ENCODE measurements at regions not wholly inside any gene's neighbourhood (a gene's known extent, or its start where the extent isn't known, plus 50 kb on each side); places are given as distances from the start of the nearest gene placed in this dataset.

DNA sequence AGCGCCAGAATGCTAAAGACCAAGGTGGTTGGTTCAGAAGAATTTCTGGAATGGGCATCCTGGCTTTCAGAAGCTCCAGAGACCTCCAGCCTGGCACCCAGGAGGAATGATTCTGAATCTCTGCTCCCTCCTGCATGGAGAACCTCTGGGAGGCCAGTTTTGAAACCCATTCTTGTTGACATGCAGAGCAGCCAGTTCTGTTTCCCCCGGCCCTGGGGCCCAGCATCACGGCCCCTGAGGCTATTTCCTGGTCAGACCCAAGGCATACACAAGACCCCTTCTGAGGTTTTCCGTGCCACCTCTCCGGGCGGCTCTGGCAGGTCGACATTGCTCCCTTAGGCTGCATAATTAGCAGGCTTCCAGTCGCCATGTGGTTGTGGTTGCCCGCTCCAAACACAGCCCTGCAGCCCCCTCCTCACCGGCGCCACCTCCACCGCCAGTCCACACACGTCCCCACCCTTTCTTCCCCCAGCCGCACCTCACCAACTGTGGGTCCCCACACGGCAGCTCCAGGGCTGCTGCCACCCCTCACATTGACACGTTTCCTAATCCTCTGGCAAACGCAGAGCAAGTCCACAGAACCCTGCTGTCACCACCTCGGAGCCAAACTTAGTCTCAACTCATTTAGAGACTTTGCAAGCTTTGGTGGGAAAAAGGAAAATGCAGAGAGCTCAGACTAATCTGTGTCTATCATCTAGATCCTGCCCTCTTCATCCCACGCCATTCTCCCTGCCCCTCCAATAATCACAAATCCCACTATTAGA, 367.1 kb downstream of the SOX9 start:
- Histone ChIP-seq H3K36me3 (no peaks in the 10 kb centered on the region), H3K4me3 (no peak overlapping the region), H3K4me1 (no peaks in the 10 kb centered on the region), H3K27ac (no peak overlapping the region), H3K9me3 (peaks cover 0 to 11% (median 6%) of the 10 kb centered on the region in 3 donors), H3K27me3 (peaks cover 0 to 22% of the 10 kb centered on the region in 2 donors)
- peak in 1 of 2 donors; percentile 12 for DNase-seq
- TF ChIP-seq, protein P1, sequence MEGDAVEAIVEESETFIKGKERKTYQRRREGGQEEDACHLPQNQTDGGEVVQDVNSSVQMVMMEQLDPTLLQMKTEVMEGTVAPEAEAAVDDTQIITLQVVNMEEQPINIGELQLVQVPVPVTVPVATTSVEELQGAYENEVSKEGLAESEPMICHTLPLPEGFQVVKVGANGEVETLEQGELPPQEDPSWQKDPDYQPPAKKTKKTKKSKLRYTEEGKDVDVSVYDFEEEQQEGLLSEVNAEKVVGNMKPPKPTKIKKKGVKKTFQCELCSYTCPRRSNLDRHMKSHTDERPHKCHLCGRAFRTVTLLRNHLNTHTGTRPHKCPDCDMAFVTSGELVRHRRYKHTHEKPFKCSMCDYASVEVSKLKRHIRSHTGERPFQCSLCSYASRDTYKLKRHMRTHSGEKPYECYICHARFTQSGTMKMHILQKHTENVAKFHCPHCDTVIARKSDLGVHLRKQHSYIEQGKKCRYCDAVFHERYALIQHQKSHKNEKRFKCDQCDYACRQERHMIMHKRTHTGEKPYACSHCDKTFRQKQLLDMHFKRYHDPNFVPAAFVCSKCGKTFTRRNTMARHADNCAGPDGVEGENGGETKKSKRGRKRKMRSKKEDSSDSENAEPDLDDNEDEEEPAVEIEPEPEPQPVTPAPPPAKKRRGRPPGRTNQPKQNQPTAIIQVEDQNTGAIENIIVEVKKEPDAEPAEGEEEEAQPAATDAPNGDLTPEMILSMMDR (IDR thresholded peaks at IDR 0.05), result no peak
- intact Hi-C loops (cut with DNase I; ENCODE audit: low total_unique reads), result no loop called here

DNA sequence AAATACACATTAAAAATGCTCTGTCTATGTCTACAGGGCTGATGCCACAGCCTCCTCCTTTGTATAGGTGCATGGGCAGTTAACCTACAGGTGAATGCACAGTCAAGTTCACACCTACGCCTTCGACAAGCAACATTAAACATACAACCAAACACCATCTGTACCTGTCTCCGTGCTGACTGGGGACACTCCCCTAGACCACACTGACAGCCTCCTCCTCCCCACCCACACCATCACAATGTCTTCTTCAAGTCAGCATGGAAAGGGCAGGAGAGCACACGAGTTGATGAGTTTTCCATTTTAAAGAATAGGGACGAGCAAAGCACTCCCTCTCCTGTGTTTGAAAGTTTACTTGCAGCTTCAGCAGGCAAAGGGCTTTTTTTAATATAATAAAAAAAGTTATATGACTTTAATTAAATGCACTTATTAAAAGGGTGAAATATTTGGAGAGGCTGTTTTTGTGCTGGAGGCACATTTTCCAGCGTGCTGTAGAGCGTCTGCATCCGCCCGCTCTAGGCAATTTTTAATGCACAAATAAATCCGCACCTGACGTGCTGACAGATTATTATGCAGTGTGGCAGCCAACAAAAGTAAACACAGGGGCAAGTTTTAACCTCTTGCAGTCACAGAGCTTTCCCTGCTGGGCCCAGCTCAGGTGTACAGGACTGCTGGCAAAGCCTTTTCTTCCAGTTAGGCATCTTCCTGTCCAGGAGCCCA, 367.9 kb downstream of the SOX9 start:
- no peak overlapping the region for H3K27ac ChIP-seq
- H3K9me3 ChIP-seq, result peaks cover 0 to 11% (median 6%) of the 10 kb centered on the region in 3 donors
- intact Hi-C loops (cut with DNase I; ENCODE audit: low total_unique reads), result no loop called here
- H3K27me3 ChIP-seq, result peaks cover 0 to 20% of the 10 kb centered on the region in 2 donors
- TF ChIP-seq, protein P1 (IDR thresholded peaks at IDR 0.05), result no peak
- H3K4me1 ChIP-seq, result no peaks in the 10 kb centered on the region
- no peaks in the 10 kb centered on the region for H3K36me3 ChIP-seq
- H3K4me3 ChIP-seq, result no peak overlapping the region
- DNase-seq, result peak in 1 of 2 donors; percentile 12

DNA sequence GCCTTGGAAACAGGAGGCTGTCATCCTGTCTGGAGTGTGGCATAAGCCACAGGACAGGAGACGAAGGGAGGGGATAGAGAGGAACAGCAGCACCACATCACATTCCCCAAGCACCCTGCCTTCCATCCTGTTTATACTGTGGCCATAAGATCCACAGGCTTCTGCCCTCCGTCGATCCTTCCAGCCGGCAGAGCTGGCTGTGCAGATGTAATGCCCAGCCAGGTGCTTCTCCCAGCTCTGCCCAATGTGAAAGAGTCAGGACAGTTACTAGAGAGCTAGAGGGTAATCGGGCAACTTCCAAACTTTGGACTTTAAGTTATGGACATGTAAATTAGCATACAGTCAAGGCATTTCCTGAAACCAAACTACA, 368.4 kb downstream of the SOX9 start:
- Histone ChIP-seq H3K27me3 (peaks cover 0 to 20% of the 10 kb centered on the region in 2 donors), H3K4me1 (no peaks in the 10 kb centered on the region), H3K4me3 (no peak overlapping the region), H3K36me3 (no peaks in the 10 kb centered on the region), H3K9me3 (peaks cover 0 to 11% (median 6%) of the 10 kb centered on the region in 3 donors), H3K27ac (no peak overlapping the region)
- TF ChIP-seq, protein P1 (IDR thresholded peaks at IDR 0.05), result no peak
- intact Hi-C loops (cut with DNase I; ENCODE audit: low total_unique reads), result no loop called here
- no peak for DNase-seq

DNA sequence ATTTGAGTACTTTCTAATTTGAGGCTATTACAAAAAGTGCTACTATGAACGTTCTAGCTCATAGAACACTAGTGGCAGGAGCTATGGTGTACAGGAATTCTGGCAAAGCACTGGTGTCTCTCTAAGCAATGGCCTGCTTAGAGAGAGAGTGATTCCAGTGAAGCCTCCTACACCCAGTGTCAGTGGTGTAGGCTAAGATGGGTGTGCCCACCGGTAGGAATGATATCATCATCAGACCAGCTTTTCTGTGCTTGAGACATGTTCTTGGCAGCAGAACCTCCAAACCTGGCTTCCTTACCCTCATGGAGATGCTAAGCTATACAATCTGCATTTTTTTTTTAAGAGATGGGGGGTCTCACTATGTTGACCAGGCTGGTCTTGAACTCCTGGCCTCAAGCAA, 370.3 kb downstream of the SOX9 start:
- Histone ChIP-seq H3K9me3 (peaks cover 0 to 11% (median 6%) of the 10 kb centered on the region in 3 donors), H3K27ac (no peak overlapping the region), H3K4me3 (no peak overlapping the region), H3K27me3 (peaks cover 0 to 15% of the 10 kb centered on the region in 2 donors), H3K4me1 (no peaks in the 10 kb centered on the region), H3K36me3 (no peaks in the 10 kb centered on the region)
- no peak for DNase-seq
- TF ChIP-seq, protein P1 (IDR thresholded peaks at IDR 0.05), result no peak
- intact Hi-C loops (cut with DNase I; ENCODE audit: low total_unique reads), result no loop called here

DNA sequence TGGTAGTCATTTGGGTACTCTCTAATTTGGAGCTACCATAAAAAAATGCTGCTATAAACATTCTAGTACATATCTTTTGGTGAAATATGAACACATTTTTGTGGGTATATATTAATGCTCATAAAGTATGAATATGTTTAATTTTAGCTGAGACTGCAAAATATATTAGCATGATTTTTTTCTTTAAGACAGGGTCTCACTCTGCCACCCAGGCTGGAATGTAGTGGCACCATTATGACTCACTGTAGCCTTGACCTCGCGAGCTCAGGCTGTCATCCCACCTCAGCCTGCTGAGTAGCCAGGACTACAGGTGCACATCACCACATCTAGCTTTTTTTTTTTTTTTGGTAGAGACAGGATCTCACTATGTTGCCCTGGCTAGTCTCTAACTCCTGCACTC, 371.7 kb downstream of the SOX9 start:
- H3K4me1 ChIP-seq, result no peaks in the 10 kb centered on the region
- H3K27me3 ChIP-seq, result peaks cover 0 to 5% of the 10 kb centered on the region in 2 donors
- H3K27ac ChIP-seq, result no peak overlapping the region
- H3K9me3 ChIP-seq, result peaks cover 0 to 11% (median 6%) of the 10 kb centered on the region in 3 donors
- intact Hi-C loops (cut with DNase I; ENCODE audit: low total_unique reads), result no loop called here
- no peak overlapping the region for H3K4me3 ChIP-seq
- TF ChIP-seq, protein P1 (IDR thresholded peaks at IDR 0.05), result no peak
- H3K36me3 ChIP-seq, result no peaks in the 10 kb centered on the region
- no peak for DNase-seq
